HL-60 (cell line): ENCODE measurements at regions not wholly inside any gene's neighbourhood (a gene's known extent, or its start where the extent isn't known, plus 50 kb on each side); places are given as distances from the start of the nearest gene placed in this dataset.

Experiments
- CTCF ChIP-seq: IDR thresholded peaks from one replicate; pipeline ENCODE4 v1.5.1; 2011; ENCODE audit warnings: low read length, control low read depth, inconsistent platforms; ENCODE audit not compliant: insufficient read depth
- GABPA ChIP-seq: IDR thresholded peaks from 2 replicates; pipeline ENCODE4 v1.6.1; 2012; ENCODE audit warnings: low read depth
- POLR2AphosphoS5 ChIP-seq: IDR thresholded peaks from 2 replicates; pipeline ENCODE4 v1.6.1; 2012; ENCODE audit warnings: low read depth
- REST ChIP-seq: IDR thresholded peaks from 2 replicates; pipeline ENCODE4 v1.6.1; 2012; ENCODE audit warnings: low read depth; ENCODE audit not compliant: insufficient replicate concordance
- SPI1 ChIP-seq: IDR thresholded peaks from 2 replicates; pipeline ENCODE4 v1.6.1; 2012; ENCODE audit warnings: low read depth, mild to moderate bottlenecking, borderline replicate concordance

GRCh38 chrX:86910027-86910426, 607.6 kb upstream of the KLHL4 start:
- TF ChIP-seq CTCF, result no peak
- no peak for TF ChIP-seq GABPA
- no peak for TF ChIP-seq SPI1
- TF ChIP-seq POLR2AphosphoS5, result no peak
- TF ChIP-seq REST, result no peak
